GM18517 (cell line): ENCODE measurements at regions not wholly inside any gene's neighbourhood (a gene's known extent, or its start where the extent isn't known, plus 50 kb on each side); places are given as distances from the start of the nearest gene placed in this dataset.

ENCODE experiments used
- ATAC-seq: cut with Tn5 transposase; IDR thresholded peaks from one replicate; pipeline ENCODE4 v1.9.1; 2021; ENCODE audit warnings: mild to moderate bottlenecking, moderate library complexity; ENCODE audit not compliant: unreplicated experiment

GRCh38 chr1:185515696-185516095 lies 198.7 kb upstream of the IVNS1ABP start:
- ATAC-seq, result no peak

GRCh38 chr1:185514311-185514710 lies 197.3 kb upstream of the IVNS1ABP start:
- ATAC-seq, result no peak

DNA sequence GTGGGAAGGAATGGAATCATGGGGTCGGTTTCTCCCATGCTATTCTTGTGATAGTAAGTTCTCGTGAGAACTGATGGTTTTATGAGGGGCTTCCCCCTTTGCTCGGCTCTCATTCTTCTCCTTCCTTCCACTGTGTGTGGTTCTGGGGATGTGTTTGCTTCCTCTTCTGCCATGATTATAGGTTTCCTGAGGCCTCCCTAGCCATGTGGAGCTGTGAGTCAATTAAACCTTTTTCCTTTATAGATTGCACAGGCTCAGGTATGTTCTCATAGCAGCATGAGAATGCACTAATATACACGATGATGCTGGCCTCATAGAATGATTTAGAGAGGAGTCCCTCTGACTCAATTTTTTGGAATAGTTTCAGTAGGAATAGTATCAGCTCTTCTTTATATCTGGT lies 195.4 kb upstream of the IVNS1ABP start:
- no peak for ATAC-seq

GRCh38 chr1:185501099-185501498 lies 184.1 kb upstream of the IVNS1ABP start:
- no peak for ATAC-seq

GRCh38 chr1:185500001-185500626 lies 183.1 kb upstream of the IVNS1ABP start:
- ATAC-seq, result no peak

DNA sequence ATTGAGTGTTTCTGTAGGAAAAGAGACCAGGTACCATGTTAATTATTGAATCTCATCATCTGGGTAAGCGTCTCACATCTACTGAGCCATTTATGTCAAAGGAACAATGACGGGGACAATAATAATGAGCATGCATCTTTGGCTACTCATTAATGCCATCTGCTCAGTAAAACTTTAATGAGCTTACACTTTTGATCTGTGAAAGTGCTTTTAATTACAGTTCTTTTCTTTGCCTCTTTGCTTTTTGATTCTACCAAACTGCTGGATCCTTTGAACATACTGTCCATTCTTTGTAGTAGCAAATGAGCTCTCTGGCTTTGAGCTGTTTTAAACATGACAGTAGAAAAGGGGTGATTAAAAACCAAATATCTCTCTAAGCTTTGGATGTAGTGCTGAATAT lies 181.2 kb upstream of the IVNS1ABP start:
- no peak for ATAC-seq

- ATAC-seq, result no peak
Measured at GRCh38 chr1:185497177-185497576, 180.1 kb upstream of the IVNS1ABP start.

DNA sequence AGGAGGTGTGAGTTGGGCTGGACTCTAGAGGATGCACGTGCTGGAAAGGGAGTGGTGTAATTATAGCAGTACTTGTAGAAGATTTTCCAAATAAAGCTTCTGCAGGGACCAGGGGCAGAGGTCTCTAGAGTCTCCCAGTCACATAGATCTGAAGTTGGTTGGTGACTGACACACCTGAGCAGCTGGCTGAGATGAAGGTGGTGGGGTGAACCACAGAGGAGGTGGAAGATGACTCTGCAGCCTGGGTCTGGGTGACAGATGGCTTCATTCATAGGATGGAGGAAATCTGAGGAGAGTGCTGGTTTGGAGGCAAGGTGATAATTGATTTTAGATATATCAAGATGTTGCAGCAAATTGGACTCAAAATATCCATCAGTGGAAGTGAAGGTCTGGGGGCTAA lies 178.9 kb upstream of the IVNS1ABP start:
- no peak for ATAC-seq

DNA sequence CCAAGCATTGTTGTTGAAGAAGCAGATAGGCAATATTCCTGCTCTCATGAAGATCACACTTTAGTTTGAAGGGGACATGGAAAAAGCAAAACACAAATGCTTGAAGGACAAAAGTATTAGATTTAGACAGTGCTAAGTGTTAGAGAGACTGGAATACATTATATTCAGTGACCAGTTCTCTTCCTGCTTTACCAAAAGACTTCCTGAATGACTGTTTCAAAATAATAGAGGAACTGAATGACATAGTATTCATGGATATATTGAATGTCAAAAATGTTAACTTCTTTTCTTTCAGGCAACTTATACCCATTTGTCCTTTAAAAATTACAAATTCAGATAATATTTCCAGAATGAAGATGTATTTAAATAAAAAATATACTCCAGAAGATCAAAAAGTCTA lies 178.0 kb upstream of the IVNS1ABP start:
- no peak for ATAC-seq

- ATAC-seq, result no peak
Measured at GRCh38 chr1:185492089-185492825, 175.2 kb upstream of the IVNS1ABP start.

DNA sequence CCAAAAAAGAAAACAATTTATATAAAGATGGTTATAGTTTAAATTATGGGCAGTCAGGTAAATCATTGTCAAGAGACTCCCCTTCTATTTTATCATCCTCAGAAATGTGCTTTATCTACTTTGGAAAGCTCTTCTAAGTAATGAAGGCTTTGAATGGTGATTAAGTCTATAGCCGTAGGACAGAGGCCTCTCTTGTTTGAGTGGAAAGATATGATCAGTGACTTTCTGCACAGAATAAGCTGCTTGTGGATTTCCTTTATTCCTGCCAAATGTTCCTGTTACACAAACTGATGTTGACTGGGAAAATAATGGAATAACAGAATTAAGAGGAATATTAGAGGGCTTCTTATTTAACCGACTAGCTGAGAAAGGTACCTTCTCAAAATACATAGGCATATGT lies 174.6 kb upstream of the IVNS1ABP start:
- no peak for ATAC-seq

- ATAC-seq, result no peak
Measured at GRCh38 chr1:185490924-185491323, 173.9 kb upstream of the IVNS1ABP start.

- no peak for ATAC-seq
Measured at GRCh38 chr1:185489406-185489805, 172.4 kb upstream of the IVNS1ABP start.

GRCh38 chr1:185488808-185489207 lies 171.8 kb upstream of the IVNS1ABP start:
- no peak for ATAC-seq

DNA sequence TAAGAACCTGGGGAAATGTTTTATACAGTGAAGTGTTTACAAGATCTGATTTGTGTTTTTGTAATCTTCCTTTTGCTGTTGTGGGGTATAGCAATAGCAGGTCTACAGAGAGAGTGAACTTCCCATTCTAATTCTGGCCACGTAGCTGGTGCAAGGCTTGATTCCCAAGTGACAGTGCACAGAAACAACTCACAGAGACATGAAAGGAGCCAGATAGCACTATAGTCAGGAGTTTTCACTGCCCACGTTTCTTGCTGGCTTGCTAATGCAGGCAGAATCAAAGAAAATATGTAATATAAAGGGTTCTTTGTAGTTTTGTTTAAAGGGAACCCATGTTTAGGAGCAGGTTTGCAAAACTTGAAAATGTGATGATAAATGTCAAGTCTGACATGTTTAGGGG lies 170.9 kb upstream of the IVNS1ABP start:
- no peak for ATAC-seq

GRCh38 chr1:185487026-185487425 lies 170.0 kb upstream of the IVNS1ABP start:
- ATAC-seq, result no peak

DNA sequence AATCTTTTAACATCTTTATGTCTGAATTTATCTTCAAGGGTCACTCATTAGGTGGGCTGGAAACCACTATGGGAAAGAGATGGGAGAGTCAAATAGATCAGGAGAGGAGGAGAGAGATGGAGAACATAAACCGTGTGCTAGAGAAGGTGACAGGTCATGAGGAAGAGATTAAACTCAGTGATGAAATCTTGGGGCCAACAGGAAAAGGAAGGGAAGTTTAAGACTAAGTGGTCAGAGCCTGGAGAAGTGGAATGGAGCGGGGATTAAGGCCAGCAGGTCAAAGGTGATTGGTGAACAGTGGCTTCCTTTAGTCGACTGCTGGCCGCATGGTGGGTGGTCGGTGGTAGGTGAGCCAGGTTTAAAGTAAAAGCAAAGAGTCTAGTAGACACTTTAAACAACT lies 169.3 kb upstream of the IVNS1ABP start:
- ATAC-seq, result no peak

GRCh38 chr1:185483664-185484450 lies 166.8 kb upstream of the IVNS1ABP start:
- no peak for ATAC-seq

DNA sequence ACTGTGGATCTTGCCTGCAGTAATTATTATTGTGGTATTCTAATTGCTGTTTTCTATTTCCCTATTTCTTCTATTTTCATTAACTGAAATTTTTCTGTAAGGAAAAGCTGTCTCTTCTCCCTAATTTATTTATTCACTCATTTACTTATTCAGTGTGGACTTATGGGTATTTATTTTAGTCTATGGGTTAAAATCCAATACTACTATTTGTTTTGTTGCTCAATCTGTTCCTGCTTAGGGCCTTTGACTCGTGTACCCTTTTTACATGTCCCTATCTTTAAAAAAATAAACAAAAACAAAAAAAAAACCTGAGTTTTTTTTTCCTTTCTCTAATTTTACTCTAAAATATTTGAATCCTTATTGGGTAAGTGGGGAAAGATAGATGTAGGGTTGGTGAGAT lies 166.2 kb upstream of the IVNS1ABP start:
- no peak for ATAC-seq

DNA sequence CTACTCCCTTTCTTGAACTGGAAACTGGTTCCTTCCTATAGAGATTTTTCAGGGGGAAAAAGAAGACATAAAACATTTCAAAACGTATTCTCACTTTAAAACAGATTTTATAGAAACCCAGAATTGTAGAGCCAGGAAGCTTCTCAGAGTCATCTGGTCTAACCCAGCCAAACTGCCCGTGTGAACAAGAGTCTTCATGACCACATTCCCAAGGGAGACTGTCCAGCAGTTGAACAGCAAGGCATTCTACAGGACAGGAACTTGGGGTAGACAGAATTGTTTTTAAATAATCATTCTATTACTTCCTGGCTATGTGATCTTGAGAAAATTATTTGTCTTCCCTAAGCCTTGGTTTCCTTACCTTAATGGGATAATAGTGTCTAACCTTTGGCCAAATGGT lies 163.5 kb upstream of the IVNS1ABP start:
- ATAC-seq, result no peak

DNA sequence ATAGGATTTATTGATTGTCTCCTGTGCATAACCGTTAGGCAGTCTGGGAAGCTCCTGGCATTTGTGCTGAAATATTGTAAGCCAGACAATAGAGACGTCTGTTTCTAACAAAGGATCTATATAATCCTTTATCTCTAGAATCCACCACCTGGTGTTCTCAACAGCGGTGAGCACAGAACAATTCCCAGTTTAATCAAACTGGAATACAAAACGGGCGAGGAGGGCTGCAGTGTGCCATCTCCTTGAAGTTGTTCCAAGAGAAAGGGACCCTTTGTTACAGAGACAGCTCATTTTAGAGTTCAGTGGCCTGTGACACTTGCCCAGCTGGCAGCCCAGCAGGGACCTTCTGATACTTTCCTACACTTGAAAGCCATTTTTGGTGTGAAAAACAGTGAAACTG lies 162.8 kb upstream of the IVNS1ABP start:
- ATAC-seq, result no peak

GRCh38 chr1:185478877-185479276 lies 161.8 kb upstream of the IVNS1ABP start:
- ATAC-seq, result no peak
